HG03025 (cell line): ENCODE measurements at regions not wholly inside any gene's neighbourhood (a gene's known extent, or its start where the extent isn't known, plus 50 kb on each side); places are given as distances from the start of the nearest gene placed in this dataset.
"Not testable (repeated sequence)": the region's sequence is repeated elsewhere in the genome, so short reads cannot be mapped to it uniquely, and the experiment has no call there.

Source experiments
- ATAC-seq: cut with Tn5 transposase; IDR thresholded peaks from one replicate; pipeline ENCODE4 v1.9.1; 2021; ENCODE audit warnings: mild to moderate bottlenecking, moderate library complexity; ENCODE audit not compliant: unreplicated experiment, low FRiP score

DNA sequence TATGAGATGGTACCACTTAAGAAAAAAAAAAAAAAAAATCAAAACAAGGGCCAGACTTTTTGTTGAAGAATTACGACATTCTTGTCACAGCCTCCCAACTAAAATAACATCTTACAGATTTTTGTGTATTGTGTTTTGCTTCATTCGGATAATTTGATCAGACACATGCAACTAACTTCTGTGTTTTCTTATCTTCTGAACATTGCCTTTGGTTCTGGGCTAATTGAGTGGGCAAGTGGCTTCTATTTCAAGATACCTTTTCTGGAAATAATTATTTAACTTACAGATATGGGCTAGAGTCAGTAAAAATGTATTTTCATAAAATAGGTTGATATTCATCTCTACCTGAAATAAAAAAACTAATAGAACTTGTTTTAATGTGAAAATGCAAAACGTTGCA, 165.1 kb downstream of the ANKRD7 start:
- ATAC-seq: no peak

GRCh38 chr7:118404211-118404610, 179.7 kb downstream of the ANKRD7 start:
- no peak for ATAC-seq

GRCh38 chr7:118418433-118418832, 193.9 kb downstream of the ANKRD7 start:
- no peak for ATAC-seq

- ATAC-seq: no peak
Observed at GRCh38 chr7:118420888-118421287, 196.4 kb downstream of the ANKRD7 start.

DNA sequence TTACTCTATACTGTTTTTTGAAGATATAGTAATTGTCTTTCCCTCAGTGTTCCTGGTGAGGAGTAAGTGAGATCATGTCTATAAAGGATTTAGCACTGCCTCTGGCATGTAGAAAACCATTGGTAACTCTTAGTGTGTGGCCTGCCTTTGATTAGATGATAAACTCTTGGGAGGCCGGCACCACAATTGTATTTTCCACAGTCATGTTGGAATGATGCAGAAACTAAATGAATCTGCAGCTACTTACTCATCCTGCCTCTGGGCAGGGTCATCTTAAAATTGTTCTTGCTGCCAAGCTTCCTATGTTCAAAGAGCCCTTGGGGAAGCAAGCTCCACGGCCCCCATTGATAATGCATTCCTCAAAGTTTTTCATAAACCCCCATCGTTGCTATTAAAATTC, 204.6 kb downstream of the ANKRD7 start:
- ATAC-seq: no peak

DNA sequence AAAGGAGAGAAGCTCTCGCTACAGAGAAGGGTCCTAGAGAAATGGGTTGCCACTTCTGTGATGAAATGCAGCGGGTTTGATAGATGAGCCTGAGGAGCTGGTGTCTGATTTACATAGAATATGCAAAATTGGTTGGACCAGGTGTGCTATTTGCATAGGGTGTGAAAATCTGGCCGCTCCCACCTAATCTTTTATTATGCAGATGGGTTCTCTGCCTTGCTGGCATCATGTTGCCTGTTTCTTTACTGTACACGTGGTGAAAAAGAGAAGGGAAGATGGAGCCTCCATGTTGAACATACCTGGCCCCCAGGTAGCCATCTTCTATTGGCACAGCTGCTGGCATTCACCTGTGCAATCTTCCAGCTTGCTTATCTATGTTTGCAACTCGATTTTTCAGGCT, 212.2 kb downstream of the ANKRD7 start:
- ATAC-seq: no peak

DNA sequence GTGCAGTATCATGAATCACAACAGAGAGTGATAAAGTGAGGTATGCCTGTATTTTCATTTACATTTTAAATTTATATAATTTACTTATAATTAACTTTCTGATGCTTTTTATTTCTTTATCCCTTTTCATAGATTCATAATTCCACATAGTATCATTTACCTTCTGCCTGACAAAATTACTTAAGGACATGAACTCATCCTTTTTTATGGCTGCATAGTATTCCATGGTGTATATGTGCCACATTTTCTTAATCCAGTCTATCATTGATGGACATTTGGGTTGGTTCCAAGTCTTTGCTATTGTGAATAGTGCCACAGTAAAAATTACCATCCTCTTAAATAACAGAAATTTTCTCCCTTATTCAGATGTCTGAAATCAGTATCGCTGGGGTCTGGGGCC, 224.5 kb downstream of the ANKRD7 start:
- not testable (repeated sequence) for ATAC-seq

DNA sequence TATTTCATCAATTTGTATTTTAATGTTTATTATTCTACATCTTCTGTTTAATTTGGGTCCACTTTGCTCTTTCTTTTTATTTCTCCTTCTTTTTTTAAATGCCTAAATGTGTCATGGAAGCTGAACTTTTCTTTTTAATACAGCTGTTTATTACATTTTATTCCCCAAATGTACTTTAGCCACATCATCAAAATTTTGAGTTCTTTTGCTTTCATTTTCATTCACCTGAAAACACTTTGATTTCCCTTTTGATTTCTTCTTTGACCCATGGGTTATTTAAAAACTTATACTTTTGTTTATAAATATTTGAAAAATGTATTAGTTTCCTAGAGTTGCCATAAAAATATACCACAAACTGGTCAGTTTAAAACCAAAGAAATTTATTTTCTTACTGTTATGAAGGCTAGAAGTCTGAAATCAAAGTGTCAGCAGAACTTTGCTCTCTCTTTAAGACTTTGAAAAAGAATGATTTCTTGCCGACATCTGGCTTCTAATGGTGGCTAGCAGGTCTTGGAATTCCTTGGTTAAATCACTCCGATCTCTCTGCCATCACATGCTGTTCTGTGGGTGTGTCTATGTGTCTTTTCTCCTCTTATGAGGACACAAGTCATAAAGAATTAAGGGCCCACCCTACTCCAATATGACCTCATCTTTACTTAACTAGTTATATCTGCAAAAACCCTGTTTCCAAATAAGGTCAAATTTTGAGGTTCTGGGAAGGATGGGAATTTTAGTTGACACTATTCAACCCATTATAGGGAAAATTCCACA, 225.5 kb downstream of the ANKRD7 start:
- ATAC-seq: no peak

DNA sequence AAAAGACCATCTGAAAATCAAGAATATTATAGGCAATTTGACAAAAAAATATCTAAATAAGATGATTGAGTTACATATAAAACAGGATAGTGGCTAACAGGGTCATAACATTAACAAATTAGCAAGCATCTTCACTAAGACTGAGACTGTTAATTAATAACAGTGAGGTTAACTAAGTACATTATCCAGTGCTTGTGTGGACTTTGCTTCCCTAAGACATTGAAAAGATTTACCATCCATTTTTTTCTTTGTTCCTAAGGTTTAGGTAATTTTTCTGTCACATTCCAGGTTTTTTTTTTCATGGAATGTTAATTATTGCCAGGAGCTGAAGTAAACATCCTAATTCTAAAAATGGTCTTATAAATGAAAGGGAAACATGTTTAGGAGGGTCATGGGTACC, 227.6 kb downstream of the ANKRD7 start:
- ATAC-seq: no peak

GRCh38 chr7:118467381-118467780, 242.9 kb downstream of the ANKRD7 start:
- no peak for ATAC-seq

DNA sequence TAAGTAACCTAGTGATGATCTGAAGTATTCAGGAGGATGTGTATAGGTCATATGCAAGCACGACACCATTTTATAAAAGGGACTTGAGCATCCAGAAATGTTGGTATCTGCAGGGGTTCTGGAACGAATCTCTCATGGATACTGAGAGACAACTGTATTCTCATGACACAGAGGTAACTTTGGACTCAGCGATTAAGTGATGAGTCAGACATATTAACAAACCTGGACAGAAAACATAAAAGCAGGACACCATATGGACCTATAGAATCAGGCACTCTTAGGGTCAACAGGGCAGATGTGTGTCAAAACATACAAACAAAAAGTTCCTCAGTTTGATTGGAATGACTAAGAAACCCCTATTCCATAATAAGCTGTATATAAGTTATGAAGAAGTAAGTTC, 248.1 kb downstream of the ANKRD7 start:
- no peak for ATAC-seq

DNA sequence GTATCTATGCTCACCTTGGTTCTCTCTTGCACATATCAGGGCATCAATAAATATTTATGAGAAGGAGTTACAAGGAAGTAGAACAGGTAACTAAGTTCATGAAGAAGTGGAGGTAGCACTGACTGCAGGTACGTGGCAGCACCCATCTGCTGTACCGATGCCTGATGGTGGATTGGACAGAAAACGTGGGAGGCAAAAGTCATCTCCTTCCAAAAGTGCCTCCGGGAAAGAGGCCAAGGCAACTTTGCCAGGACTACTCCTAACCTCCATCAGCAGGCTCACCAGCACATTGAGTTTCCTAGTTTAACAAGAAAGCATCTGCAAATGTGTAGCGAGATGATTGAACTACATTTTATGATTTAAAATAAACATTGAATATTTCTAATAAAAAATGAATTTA, 248.8 kb downstream of the ANKRD7 start:
- ATAC-seq: no peak

DNA sequence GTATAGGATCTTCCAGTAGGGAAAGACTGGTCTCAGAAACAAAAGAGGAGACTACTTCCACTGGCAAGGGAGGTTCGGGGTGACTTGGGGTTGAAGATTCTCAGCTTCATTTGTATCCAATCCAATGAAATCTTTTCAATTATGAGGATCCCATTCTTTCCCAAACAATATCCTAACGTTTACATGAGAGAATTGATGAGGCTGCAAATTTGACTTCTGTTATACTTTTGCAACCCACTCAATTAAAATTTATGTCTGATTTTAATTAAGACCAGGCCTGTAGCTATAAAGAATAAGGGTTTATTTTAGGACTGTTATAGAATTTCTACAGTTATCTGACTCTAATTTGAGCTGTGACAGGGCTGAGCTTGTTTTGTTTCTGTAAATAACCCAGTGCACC, 251.5 kb downstream of the ANKRD7 start:
- no peak for ATAC-seq

- ATAC-seq: no peak
Observed at GRCh38 chr7:118477036-118477435, 252.5 kb downstream of the ANKRD7 start.

- no peak for ATAC-seq
Observed at GRCh38 chr7:118478236-118478635, 253.7 kb downstream of the ANKRD7 start.

DNA sequence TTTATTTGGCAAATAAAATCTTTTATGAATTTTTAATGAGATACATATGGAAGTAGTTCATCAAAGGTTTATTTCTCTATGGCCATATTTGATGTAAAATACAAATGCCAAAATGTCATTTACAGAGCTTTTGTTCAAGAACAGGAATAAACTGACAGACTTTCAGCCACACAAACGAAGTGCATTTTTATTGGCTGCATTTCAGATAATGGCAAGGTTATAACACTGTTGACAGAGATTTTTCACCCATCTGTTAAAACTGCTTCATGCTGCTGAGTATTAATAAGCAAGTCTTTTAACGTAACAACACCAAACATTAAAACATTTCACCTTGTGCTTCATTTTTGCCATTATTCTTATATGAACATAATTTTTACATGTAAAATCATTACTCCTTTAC, 254.4 kb downstream of the ANKRD7 start:
- ATAC-seq: no peak

GRCh38 chr7:118492466-118492865, 268.0 kb downstream of the ANKRD7 start:
- no peak for ATAC-seq

GRCh38 chr7:118496138-118496644, 271.7 kb downstream of the ANKRD7 start:
- ATAC-seq: no peak

DNA sequence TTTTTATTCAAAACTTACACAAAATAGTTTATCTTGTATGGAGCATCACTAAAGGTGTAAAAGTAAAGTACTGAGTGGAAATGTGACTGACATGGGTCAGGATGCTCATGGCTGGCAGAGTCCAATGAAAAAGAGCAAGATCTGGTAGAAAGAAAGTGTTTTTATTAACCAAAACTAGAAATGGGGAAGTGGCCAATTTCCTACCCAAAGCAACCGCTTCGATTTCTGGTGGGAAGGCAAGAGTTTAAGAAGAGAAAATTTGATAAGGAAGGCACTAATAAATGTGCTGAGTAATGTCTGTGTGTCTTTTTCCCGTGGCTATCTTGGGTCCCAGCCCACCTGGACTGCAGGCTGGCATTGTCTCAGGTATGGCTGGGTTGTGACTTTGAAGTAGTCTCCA, 277.7 kb downstream of the ANKRD7 start:
- ATAC-seq: no peak

- no peak for ATAC-seq
Observed at GRCh38 chr7:118511146-118511545, 286.6 kb downstream of the ANKRD7 start.

DNA sequence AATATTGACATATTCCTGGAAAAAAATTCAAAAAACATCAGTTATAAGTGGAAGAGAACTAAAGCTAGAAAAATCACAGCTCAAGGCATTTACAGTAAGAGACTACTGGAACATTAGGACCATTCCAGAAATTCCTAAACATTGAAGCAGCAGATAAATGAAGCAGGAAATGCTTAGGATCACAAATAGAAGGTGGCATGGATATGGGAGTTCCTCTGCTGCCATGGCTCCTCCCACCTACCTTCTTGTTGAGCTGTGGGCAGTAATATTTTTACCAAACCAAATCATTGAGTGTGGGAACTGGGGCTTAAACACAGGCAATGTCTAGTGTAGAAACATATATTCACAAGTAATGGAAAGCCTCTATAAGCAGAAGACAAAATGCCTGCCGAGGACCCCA, 292.8 kb downstream of the ANKRD7 start:
- no peak for ATAC-seq

- no peak for ATAC-seq
Observed at GRCh38 chr7:118525020-118525419, 300.5 kb downstream of the ANKRD7 start.

DNA sequence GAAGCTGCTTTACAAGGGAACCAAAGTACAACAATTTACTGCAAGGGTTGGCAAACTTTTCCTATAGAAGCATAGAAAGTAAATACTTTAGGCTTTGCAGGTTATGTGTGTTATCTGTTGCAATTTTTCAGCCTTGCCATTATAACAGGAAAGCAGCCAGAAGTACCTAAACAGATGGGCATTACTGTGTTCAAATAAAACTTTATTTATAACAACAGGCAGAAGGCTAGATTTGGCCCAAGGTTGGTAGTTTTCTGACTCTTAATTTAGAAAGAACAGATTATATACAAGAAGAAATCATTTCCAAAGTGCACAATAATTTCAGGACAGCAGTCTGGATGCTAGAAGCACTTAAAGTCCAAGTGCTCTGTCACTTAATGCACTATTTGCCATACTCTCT, 307.1 kb downstream of the ANKRD7 start:
- no peak for ATAC-seq
